ENCODE measurements at regions not wholly inside any gene's neighbourhood (a gene's known extent, or its start where the extent isn't known, plus 50 kb on each side); places are given as distances from the start of the nearest gene placed in this dataset.

DNA sequence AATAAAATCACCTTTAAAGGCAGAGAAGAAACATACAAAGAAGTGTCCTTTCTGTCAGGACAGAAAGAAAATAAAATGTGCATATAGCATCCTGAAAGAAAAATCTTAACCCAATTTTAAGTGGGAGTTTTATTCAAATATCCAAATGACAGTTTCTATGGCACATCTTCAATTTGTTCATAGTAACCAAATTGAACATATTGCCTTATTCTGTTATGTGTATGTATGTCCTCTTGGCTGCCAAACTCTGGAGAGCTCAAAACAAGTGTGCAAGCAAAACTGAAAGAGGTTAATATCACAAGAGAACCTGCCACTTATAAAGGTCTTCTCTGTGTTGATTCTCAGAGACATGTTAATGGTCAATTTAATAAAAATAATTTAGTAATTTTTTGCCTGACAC, 334.7 kb downstream of the BCKDHB start:
- no peak for TF ChIP-seq ZXDB (tag by site-specific recombination; IDR thresholded peaks at IDR 0.05)
- TF ChIP-seq, protein P1, sequence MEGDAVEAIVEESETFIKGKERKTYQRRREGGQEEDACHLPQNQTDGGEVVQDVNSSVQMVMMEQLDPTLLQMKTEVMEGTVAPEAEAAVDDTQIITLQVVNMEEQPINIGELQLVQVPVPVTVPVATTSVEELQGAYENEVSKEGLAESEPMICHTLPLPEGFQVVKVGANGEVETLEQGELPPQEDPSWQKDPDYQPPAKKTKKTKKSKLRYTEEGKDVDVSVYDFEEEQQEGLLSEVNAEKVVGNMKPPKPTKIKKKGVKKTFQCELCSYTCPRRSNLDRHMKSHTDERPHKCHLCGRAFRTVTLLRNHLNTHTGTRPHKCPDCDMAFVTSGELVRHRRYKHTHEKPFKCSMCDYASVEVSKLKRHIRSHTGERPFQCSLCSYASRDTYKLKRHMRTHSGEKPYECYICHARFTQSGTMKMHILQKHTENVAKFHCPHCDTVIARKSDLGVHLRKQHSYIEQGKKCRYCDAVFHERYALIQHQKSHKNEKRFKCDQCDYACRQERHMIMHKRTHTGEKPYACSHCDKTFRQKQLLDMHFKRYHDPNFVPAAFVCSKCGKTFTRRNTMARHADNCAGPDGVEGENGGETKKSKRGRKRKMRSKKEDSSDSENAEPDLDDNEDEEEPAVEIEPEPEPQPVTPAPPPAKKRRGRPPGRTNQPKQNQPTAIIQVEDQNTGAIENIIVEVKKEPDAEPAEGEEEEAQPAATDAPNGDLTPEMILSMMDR (tag by site-specific recombination; IDR thresholded peaks at IDR 0.05) = no peak
- TF ChIP-seq, protein P2, sequence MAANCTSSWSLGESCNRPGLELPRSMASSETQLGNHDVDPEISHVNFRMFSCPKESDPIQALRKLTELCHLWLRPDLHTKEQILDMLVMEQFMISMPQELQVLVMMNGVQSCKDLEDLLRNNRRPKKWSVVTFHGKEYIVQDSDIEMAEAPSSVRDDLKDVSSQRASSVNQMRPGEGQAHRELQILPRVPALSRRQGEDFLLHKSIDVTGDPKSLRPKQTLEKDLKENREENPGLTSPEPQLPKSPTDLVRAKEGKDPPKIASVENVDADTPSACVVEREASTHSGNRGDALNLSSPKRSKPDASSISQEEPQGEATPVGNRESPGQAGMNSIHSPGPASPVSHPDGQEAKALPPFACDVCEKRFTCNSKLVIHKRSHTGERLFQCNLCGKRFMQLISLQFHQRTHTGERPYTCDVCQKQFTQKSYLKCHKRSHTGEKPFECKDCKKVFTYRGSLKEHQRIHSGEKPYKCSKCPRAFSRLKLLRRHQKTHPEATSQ (tag by site-specific recombination; IDR thresholded peaks at IDR 0.05) = no peak
- TF ChIP-seq, protein P3, sequence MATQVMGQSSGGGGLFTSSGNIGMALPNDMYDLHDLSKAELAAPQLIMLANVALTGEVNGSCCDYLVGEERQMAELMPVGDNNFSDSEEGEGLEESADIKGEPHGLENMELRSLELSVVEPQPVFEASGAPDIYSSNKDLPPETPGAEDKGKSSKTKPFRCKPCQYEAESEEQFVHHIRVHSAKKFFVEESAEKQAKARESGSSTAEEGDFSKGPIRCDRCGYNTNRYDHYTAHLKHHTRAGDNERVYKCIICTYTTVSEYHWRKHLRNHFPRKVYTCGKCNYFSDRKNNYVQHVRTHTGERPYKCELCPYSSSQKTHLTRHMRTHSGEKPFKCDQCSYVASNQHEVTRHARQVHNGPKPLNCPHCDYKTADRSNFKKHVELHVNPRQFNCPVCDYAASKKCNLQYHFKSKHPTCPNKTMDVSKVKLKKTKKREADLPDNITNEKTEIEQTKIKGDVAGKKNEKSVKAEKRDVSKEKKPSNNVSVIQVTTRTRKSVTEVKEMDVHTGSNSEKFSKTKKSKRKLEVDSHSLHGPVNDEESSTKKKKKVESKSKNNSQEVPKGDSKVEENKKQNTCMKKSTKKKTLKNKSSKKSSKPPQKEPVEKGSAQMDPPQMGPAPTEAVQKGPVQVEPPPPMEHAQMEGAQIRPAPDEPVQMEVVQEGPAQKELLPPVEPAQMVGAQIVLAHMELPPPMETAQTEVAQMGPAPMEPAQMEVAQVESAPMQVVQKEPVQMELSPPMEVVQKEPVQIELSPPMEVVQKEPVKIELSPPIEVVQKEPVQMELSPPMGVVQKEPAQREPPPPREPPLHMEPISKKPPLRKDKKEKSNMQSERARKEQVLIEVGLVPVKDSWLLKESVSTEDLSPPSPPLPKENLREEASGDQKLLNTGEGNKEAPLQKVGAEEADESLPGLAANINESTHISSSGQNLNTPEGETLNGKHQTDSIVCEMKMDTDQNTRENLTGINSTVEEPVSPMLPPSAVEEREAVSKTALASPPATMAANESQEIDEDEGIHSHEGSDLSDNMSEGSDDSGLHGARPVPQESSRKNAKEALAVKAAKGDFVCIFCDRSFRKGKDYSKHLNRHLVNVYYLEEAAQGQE (tag by site-specific recombination; IDR thresholded peaks at IDR 0.05) = no peak
- TF ChIP-seq, protein P4, sequence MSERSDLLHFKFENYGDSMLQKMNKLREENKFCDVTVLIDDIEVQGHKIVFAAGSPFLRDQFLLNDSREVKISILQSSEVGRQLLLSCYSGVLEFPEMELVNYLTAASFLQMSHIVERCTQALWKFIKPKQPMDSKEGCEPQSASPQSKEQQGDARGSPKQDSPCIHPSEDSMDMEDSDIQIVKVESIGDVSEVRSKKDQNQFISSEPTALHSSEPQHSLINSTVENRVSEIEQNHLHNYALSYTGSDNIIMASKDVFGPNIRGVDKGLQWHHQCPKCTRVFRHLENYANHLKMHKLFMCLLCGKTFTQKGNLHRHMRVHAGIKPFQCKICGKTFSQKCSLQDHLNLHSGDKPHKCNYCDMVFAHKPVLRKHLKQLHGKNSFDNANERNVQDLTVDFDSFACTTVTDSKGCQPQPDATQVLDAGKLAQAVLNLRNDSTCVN (tag by site-specific recombination; optimal IDR thresholded peaks at IDR 0.05) = no peak
- no peak for TF ChIP-seq ZNF423 (tag by site-specific recombination; IDR thresholded peaks at IDR 0.05)
- TF ChIP-seq, protein P5, sequence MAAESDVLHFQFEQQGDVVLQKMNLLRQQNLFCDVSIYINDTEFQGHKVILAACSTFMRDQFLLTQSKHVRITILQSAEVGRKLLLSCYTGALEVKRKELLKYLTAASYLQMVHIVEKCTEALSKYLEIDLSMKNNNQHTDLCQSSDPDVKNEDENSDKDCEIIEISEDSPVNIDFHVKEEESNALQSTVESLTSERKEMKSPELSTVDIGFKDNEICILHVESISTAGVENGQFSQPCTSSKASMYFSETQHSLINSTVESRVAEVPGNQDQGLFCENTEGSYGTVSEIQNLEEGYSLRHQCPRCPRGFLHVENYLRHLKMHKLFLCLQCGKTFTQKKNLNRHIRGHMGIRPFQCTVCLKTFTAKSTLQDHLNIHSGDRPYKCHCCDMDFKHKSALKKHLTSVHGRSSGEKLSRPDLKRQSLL (tag by site-specific recombination; IDR thresholded peaks at IDR 0.05) = no peak
- TF ChIP-seq ZNF174 (tag by site-specific recombination; IDR thresholded peaks at IDR 0.05) = no peak
